SK-N-DZ (cell line): ENCODE measurements at regions not wholly inside any gene's neighbourhood (a gene's known extent, or its start where the extent isn't known, plus 50 kb on each side); places are given as distances from the start of the nearest gene placed in this dataset.

Source experiments
- DNase-seq: peaks from one replicate; pipeline ENCODE4 v3.0.0-alpha.2; 2015; ENCODE audit warnings: low spot score

DNA sequence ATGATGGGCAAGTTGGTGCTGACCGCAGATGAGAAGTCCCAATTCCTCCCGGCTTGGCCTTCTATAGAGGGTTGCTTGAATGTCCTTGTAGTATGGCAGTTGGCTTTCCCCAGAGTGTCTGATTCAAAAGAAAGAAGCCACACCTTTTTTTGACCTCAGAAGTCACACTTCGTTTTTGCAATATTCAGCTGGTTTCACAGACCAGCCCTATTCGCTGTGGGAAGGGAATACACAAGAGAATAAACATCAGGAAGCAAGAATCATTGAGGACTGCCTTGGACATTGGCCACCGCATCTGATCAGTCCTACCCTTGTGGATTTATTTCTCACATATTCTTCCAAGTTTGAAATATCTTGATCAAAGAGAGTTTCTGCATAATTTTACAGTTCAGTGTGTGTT is 228.6 kb upstream of the SUCLG2 start:
- no peak for DNase-seq

DNA sequence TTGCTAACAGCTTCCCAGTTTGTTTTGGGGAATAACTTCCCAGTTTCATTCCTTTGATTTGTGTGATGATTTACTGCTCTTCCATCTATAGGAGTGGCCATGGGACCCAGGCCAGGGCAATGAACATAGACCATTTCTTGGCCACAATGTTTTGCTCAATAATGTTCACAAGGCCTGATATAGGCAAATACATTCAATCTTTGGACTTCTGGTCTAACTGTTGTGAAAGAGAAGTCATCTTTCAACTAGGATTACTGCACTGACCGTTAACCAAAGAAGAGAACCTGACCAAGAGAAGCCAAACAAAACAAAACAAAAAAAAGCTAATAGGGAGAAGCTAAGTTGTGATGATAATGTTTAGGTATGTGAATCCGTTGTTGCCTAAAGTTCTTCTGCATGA is 221.8 kb upstream of the SUCLG2 start:
- DNase-seq = no peak

DNA sequence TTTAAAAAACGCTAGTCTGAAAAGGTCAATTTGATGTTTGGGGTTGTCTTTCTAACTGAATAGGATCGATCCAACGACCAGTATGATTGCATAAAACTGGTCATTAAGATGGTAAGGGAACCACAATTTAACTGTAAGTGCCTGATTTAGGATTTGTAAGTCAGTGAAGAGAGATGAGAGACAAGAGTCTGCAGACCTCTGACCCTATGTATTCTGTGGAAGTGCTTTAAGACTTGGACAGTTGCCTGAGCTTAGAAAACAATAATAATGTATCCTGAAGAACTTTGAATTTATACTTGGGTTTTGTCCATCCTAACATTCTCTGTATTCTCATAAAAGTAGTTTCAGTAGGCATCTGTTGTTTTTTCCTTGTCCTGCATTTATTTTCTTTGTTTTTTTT is 221.4 kb upstream of the SUCLG2 start:
- DNase-seq = no peak

DNA sequence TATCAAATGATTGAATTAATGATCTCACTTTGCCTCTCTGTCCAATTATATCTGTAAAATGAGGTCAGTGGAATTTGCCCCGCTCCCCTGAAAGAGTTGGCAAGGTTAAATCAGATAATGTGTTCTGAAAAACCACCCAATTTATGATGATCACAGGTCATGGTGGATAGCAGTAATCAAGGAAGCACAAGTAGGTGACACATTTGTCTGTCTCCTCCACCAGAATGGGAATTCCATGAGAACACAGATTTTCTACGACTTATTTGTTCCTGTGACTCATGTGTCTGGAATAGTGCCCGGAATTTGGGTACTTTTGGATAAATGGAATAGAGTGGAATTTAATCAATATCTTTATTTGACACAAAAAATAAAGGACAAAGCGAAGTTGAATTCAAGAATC is 220.9 kb upstream of the SUCLG2 start:
- no peak for DNase-seq

DNA sequence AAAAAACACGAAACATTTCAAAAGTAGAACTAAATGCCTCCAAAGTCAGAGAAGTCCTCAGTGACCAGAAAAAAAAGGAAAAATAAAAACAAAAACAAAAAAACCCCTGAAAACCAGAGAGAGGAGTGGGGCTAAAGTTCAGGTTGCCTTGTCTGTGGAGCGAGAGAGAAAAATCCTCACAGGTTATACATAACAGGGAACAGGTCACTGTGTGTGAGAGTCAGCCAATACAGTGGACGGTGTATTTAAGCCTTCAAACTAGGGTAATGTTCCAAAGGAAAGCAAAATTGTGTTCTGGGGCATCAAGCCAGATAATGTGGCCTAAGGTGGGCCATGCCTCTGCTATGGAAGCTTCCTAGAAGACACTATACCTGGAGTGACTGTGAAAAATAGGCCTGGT is 216.1 kb upstream of the SUCLG2 start:
- DNase-seq = no peak

DNA sequence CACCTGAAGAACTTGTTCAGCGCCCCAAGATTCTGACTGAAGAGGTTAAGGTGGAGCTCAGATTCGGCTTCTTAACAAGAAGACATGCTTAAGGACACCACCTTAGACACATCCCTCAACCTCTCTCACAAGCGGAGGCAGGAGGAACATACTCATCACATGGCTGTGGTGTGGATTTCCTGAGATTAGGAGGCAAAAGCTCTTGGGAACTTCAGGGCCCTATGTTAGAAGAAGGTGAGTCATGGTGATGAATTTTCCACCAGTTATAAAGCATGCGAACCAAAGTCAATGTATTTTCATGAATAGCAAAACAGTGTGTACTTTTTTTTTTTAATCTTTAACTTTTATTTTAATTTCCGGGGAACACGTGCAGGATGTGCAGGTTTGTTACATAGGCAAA is 212.2 kb upstream of the SUCLG2 start:
- no peak for DNase-seq

DNA sequence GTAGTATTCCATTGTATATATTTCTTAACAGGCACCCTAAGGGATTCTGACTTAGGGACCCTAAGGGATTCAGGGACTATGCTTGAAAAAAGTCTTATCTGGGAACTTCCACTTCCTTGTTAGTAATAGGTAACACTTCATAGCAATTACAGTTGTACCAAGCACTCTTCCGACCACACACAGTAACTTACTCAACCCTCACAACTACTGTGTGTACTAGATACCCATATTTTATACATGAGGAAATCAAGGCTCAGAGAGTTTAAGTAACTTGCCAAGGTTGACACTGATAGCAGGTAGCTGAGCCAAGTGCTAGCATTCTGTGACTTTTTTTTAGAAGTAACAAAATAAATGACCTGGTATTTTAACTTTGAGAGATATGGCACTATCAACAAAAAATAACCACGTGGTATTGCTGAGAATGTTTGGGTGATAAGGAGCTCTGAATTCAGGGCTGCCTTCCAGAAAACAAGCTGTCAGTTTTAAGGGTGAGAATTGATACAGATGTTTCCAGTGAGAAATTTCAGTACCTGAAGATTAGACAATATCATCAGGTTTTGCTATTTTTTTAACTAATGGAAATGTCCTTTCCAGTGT is 210.3 kb upstream of the SUCLG2 start:
- DNase-seq = no peak

DNA sequence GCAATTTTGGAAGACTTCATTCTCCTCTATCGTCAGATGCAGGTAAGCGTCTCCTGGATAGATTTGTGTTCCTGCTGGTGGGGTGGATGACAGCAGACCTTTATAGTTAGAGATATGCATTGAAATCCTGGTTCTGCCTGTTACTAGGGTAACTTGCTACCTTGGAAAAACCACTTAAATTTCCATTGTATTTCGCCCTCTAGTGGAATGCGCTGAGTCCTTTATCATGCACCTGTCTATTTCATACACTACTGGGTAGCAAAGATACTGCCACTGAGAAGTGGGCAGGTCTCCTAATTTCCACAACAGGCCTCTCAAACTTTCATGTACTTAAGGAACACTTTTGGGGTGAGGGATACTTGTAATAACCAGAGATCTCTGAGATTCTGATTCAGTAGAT is 209.5 kb upstream of the SUCLG2 start:
- peak; percentile 8 for DNase-seq

DNA sequence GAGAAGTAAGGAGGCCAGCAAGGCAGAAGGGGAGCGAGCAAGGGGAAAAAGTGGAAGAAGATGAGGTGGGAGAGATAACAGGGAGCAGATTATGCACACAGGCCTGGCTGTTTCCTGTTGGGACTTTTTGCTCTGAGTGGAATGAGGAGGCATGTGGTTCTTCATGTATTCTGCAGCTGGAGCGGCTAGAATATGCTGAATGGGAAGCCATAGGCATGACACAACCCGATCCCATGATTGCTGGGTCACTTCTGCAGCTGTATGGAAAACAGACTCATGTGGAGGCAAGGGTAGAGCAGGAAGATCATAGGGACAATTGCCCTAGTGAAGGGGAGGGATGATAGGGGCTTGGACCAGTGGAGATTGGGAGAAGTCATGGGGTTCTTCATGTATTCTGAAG is 206.0 kb upstream of the SUCLG2 start:
- DNase-seq = no peak

DNA sequence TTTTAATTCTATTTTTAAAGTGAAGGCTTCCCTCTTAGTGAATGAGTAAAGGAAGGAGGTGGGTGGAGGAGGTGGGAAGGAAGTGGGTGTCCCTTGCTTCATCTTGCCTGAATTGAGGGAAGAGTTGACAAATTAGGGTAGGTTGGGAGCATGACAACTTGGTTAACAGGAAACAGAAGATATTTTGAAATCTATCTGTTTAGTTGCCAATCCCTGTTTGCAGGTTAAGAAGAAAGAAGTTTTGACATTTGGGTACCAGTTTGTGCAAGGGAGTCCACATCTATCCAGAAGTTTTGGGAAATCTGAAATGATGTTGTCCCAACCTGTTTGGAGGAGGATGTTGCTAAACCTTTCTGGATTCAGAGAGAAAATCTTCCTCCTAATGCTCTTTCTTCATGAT is 204.1 kb upstream of the SUCLG2 start:
- no peak for DNase-seq

DNA sequence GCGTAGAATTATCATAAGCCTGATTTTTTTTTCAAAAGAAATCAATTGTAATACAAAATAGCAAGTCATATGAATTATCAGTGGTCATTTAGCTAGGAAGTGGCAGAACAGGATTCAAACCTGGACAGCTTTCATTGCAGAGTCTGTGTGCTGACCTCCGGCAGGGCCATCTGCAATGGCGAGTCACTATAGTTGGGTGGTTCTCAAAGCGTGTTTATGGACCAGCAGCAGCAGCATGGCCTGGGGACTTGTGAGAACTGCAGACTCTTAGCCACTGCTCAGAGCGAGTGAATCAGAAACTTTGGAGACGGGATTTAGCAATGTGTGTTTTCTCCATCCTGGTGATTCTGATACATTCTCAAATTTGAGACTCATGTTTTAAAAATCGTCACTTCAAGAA is 202.3 kb upstream of the SUCLG2 start:
- DNase-seq = no peak

DNA sequence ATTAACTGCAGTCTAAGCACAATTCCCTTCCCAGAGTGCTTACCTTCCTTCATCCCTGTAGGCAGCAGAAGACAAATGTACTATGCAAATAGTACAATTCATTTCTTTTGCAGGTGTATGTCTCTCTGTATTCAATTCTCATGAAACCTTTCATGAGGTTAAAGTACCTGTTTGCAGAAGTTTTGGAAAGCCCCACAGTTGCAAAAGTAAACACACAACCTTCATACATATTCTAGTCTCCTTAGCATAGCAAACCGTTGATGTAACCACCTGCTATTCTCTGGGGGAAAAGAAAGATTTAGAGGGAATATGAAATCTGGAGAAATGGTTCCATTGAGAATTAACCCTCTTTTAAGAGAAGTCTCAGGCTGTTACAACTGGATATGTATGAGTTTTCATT is 200.3 kb upstream of the SUCLG2 start:
- no peak for DNase-seq

DNA sequence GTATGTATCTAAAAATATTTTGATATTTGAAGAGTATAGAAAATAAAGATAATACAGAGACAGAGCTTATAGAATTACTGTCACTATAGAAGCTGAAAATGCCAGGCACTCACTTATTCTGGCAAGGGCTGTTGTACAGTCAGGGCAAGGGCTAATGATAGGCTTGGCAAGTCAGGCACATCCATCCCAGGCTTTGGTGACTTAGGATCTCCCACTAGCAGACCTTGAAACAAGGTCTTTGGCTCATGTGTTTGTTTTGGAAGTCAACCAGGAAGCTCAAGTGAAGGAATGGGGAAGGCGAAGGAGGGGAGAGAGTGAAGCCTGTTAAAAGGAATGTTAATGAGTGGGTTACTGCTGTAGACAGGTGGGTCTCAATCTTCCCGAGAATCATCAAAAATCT is 199.1 kb upstream of the SUCLG2 start:
- no peak for DNase-seq

DNA sequence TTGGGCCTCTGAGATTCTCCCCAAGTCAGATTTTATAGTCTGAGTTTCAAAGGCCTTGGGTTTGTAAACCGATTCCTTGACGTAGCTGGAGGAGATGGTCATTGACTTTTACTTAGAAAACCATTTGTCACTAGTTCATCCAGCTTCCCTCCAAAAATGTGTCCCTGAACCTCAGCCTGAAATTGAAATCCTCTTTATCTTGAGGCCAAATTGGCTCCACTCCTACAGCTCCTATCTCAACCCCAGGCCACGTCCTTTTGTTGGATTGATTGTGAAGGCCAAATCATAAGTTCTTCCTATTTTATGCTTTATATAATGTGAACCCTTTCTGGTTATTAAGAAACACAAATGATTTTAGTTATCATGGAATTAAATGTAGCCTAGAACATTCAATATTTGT is 193.9 kb upstream of the SUCLG2 start:
- DNase-seq = no peak

DNA sequence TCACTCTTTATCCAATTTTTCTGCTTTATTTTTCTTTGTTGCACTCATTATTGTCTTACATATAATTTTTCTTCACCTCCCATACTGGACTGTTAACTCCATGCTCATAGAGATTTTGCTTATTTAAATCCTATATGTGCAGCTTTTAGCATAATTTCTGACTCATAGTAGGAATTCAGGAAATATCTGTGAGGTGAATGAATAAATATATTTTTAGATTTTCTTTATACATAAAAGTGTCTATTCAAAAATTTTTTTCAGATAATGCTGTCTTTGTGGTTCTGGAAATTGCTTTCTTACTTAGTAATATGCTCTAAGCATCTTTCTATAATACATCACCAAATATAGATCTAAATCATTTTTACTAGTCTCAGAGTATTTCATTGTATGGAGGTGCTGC is 191.8 kb upstream of the SUCLG2 start:
- DNase-seq = no peak

DNA sequence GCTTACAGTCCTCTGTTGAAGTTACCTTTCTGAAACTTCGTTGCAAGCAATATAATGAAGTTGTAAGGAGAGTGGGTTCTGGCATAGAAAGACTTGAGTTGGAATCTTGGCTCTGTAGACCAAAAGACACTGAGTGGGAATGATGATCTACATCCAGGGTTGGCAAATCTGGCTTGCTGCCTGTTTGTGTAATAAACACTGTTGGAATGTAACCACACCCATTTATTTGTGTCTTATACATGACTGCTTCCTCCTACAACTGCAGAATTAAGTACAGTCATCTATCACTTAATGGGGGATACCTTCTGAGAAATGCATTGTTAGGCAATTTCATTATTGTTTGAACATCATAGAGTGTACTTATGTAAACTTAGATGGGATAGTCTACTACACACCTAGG is 178.4 kb upstream of the SUCLG2 start:
- no peak for DNase-seq

DNA sequence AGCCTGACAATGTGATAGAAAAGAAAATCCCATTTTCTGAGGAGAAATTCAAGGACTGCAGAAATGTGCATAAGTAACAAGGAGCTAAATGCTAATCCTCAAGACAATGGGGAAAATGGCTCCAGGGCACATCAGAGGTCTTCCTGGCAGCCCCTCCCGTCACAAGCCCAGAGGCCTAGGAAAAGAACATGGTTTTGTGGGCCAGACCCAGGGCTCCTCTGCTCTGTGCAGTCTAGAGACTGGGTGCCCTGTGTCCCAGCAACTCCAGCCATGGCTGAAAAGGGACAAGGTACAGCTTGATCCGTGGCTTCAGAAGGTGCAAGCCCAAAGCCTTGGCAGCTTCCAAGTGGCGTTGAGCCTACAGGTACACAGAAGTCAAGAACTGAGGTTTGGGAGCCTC is 176.8 kb upstream of the SUCLG2 start:
- no peak for DNase-seq

DNA sequence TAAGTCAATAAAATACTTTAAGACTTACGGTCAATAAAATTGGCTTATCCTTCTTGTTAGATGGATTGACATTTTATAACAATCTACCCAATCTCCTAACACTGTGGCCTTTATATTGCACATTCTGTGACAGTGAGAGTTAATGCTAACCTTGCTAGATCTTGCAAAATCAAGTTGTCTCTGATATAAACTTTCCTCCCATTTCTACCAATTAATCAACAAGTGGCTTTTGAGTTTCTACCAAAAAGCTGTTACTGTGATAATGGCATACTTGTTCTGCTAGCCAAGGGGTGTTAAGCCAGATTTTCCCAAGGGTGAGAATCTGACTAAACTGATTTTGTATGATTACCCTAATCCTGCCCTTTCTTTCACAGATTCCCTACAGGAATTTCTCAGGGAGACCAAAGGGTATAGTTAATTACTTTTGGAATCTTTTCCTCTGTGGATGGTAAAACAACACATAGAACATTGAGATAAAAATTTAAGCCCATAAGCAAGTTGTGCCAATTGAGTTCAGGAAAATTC is 174.1 kb upstream of the SUCLG2 start:
- DNase-seq = no peak

DNA sequence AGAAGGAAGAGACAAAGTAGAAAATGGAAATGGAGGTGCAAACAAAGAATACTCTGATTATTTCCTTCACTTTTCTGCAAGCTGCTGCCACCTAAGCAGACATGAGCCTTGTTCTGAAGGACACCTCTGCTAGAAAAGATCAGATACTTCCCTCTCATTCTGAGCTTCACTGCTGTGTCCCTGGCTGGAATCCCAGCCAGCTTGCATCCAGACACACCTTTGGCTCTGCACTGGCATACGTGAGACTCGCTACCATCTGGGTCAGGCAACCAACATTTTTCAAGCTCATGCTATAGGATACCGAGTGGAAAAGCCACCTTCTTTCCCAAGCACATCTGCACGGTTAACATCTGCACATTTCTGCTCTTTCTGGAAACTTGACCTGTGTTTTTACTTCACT is 166.7 kb upstream of the SUCLG2 start:
- DNase-seq = no peak

DNA sequence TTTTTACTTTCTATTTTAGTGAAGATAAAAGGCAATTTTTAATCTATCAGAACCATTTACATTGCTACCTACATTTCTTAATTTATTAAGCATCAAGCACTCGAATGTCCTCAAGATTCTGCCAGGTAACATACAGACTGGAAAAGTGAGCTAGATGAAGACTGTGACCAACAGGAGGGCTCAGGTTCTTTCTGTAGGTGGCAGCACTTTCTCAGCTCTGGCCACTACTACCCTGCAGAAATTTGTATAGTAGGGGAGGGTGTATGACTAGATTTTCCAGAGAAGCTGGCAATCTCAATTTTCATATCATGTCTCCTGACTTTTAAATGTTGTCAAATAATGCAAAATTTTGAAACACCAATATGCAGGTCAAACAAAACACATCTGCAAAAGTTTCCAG is 165.0 kb upstream of the SUCLG2 start:
- no peak for DNase-seq

DNA sequence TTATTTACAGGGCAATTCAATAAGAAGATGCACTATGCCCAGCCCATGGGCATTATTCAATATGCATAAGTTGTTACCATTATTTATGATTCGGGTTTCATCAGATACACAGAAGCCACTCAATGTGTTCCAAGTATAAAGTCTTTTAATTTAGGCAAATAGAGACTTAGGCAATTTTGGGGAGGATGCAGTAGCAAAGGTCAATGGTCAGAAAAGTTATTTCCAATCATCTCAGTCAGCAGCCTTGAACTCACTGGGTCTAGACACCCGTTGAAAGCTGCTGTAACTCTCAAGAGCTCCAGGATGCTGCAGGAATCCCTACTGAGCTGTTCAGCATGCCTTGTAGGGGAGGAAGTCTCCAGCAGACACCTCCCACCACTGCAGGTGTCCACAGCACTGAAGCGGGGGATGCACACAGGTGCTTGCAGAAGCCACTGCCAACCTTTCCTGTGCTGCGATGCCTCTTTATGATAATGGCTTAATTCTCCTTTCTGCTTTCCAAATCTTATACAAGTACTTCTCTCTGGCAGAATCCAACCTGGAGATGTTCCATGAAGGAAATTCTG is 155.0 kb upstream of the SUCLG2 start:
- DNase-seq = no peak

DNA sequence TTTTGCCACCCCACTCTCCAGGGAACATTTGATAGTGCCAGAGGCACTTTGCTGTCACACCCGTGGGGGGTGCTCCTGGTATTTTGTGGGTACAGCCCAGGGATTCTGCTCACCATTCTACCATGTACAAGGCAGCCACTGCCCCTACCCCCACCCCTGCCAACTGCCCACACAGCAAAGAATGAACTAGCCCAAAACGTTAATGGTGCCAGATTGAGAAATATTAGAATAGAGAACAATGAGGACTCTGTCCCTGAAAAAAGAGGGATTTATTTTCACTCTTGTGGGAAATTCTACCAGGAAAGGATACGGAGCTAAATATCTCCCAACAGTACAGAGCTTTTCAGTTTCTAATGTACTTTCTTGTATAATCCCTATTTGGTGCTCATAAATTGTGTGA is 154.5 kb upstream of the SUCLG2 start:
- DNase-seq = no peak

DNA sequence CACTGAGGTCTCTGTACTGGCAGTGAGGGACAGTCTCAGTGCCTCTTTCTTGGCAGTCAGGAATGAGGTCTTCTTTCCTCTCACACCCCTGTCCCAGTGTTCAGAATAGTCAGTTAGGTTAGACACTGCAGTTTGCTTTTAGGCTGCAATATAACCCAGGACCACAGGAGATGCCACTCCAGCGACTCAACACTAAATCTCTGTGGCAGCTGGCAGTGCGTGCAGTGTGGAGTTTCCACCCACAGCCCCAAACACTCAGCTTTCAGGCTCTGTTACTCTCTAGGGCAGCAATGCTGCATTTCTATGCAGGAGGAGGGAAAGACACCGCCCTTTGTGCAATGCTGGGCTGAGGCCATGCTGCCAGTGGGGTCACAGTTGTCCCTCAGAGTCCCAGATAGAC is 150.2 kb upstream of the SUCLG2 start:
- no peak for DNase-seq

DNA sequence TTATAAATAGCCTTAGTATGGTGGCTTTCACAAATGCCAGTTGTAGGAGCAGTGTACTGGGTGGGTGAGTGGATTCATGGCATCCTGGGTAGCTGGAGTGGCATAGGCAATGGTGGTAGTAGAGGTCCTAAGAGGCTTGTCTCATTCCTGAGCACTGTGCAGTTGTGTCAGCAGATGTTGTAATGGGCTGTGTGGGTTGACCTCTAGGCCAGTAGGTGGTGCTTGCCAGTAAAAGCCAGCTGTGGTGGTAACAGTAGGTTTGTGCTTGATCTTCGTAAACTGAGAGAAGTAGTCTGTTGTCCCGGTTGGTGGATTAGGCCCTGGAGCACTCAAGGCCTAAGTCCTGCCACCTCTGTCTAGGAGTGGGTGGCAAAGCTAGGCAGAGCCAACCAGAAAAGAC is 149.7 kb upstream of the SUCLG2 start:
- DNase-seq = no peak
